C4-2B (cell line): ENCODE measurements at regions not wholly inside any gene's neighbourhood (a gene's known extent, or its start where the extent isn't known, plus 50 kb on each side); places are given as distances from the start of the nearest gene placed in this dataset.

Experiments used
- ZFX ChIP-seq: fragments of 450-650 bp; IDR thresholded peaks from 2 replicates; pipeline ENCODE4 v1.6.1; 2017
- TF ChIP-seq, protein P1 (sequence below): fragments of 450-650 bp; conservative IDR thresholded peaks from 2 replicates; pipeline ENCODE4 v1.5.1; 2017; ENCODE audit warnings: mild to moderate bottlenecking

DNA sequence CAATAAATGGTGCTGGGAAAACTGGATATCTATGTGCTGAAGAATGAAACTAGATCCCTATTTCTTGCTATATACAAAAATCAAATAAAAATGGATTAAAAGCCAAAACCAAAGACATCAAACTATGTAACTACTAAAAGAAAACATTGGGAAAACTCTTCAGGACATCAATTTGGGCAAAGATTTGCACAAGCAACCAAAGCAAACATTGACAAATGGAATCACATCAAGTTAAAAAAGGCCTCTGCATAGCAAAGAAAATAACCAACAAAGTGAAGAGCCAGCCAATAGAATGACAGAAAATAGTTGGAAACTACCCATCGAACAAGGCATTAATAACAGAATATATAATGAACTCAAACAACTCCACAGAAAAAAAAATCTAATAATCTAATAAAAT lies 1495.3 kb downstream of the SI start:
- TF ChIP-seq, protein P1, sequence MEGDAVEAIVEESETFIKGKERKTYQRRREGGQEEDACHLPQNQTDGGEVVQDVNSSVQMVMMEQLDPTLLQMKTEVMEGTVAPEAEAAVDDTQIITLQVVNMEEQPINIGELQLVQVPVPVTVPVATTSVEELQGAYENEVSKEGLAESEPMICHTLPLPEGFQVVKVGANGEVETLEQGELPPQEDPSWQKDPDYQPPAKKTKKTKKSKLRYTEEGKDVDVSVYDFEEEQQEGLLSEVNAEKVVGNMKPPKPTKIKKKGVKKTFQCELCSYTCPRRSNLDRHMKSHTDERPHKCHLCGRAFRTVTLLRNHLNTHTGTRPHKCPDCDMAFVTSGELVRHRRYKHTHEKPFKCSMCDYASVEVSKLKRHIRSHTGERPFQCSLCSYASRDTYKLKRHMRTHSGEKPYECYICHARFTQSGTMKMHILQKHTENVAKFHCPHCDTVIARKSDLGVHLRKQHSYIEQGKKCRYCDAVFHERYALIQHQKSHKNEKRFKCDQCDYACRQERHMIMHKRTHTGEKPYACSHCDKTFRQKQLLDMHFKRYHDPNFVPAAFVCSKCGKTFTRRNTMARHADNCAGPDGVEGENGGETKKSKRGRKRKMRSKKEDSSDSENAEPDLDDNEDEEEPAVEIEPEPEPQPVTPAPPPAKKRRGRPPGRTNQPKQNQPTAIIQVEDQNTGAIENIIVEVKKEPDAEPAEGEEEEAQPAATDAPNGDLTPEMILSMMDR, result no peak
- TF ChIP-seq ZFX, result no peak
